ENCODE measurements at regions not wholly inside any gene's neighbourhood (a gene's known extent, or its start where the extent isn't known, plus 50 kb on each side); places are given as distances from the start of the nearest gene placed in this dataset.

- no peak overlapping the region for H3K4me3 ChIP-seq (ENCODE audit: low read depth, low read length)
- no peaks in the 10 kb centered on the region for H3K36me3 ChIP-seq (ENCODE audit: control insufficient read depth in 2 of 2, insufficient read depth in 1 of 2, low read length in 2 of 2)
- POLR2A ChIA-PET, result no interaction called here
- H3K9me3 ChIP-seq (ENCODE audit: control insufficient read depth, insufficient read depth, low read depth, low read length), result no peaks in the 10 kb centered on the region
- H3K4me1 ChIP-seq (ENCODE audit: control insufficient read depth, insufficient read depth, low read length), result no peaks in the 10 kb centered on the region
- H3K27ac ChIP-seq (ENCODE audit: extremely low read depth, low read depth, low read length), result no peak overlapping the region
- TF ChIP-seq ZNF747 (tag by site-specific recombination; IDR thresholded peaks at IDR 0.05) (no peak), ZNF211 (tag by site-specific recombination; IDR thresholded peaks at IDR 0.05; ENCODE audit: low read depth) (no peak), ZNF626 (tag by site-specific recombination; IDR thresholded peaks at IDR 0.05) (no peak), KLF1 (tag by site-specific recombination; IDR thresholded peaks at IDR 0.05) (no peak), MZF1 (tag by site-specific recombination; IDR thresholded peaks at IDR 0.05; ENCODE audit: borderline replicate concordance) (no peak), RBAK (tag by site-specific recombination; IDR thresholded peaks at IDR 0.05) (no peak), ZNF549 (tag by site-specific recombination; IDR thresholded peaks at IDR 0.05) (no peak)
- TF ChIP-seq, protein P1, sequence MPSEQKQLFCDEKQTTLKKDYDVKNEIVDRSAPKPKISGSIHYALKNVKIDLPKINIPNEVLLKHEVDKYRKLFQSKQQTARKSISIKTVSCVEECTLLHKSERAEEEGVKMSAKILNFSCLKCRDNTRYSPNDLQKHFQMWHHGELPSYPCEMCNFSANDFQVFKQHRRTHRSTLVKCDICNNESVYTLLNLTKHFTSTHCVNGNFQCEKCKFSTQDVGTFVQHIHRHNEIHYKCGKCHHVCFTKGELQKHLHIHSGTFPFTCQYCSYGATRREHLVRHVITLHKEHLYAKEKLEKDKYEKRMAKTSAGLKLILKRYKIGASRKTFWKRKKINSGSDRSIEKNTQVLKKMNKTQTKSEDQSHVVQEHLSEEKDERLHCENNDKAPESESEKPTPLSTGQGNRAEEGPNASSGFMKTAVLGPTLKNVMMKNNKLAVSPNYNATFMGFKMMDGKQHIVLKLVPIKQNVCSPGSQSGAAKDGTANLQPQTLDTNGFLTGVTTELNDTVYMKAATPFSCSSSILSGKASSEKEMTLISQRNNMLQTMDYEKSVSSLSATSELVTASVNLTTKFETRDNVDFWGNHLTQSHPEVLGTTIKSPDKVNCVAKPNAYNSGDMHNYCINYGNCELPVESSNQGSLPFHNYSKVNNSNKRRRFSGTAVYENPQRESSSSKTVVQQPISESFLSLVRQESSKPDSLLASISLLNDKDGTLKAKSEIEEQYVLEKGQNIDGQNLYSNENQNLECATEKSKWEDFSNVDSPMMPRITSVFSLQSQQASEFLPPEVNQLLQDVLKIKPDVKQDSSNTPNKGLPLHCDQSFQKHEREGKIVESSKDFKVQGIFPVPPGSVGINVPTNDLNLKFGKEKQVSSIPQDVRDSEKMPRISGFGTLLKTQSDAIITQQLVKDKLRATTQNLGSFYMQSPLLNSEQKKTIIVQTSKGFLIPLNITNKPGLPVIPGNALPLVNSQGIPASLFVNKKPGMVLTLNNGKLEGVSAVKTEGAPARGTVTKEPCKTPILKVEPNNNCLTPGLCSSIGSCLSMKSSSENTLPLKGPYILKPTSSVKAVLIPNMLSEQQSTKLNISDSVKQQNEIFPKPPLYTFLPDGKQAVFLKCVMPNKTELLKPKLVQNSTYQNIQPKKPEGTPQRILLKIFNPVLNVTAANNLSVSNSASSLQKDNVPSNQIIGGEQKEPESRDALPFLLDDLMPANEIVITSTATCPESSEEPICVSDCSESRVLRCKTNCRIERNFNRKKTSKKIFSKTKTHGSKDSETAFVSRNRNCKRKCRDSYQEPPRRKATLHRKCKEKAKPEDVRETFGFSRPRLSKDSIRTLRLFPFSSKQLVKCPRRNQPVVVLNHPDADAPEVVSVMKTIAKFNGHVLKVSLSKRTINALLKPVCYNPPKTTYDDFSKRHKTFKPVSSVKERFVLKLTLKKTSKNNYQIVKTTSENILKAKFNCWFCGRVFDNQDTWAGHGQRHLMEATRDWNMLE (tag by site-specific recombination; conservative IDR thresholded peaks at IDR 0.05; ENCODE audit: low read depth), result no peak
- CTCF ChIA-PET, result no interaction called here
Observed at GRCh38 chr3:188043891-188044290, 110.1 kb upstream of the LPP start.

DNA sequence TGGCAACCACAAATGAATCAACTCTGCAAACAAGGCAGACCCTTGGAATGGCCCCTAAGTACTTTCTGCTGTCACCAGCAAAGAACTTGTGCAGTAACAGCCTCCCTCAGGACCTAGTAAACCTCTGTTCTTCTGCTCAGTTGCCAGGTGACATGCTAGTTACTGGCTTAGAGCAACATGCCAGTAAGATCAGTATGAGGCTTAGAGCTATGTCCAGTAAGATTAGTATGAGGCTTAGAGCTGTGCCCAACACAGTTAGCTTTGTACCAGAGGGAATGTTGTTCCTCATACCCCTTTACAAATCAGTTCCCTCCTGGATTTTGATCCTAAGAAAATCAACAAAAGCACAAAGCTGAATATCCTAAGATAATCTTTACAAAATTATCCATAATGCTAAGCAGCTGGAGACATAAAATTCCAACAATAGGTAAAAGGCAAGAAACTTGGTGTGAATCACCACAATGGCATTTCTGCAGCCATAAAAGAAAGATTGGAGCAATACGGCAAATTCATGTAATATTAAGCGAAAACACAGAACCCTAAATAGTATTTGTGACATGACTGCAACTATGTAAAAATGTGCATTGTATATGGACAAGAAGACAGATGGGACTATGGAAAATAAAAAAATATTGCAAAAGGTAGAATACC lies 107.3 kb upstream of the LPP start:
- no peaks in the 10 kb centered on the region for H3K4me1 ChIP-seq (ENCODE audit: control insufficient read depth, insufficient read depth, low read length)
- no peak overlapping the region for H3K27ac ChIP-seq (ENCODE audit: extremely low read depth, low read depth, low read length)
- H3K9me3 ChIP-seq (ENCODE audit: control insufficient read depth, insufficient read depth, low read depth, low read length), result no peaks in the 10 kb centered on the region
- H3K4me3 ChIP-seq (ENCODE audit: low read depth, low read length), result no peak overlapping the region
- CTCF ChIA-PET, result no interaction called here
- no peaks in the 10 kb centered on the region for H3K36me3 ChIP-seq (ENCODE audit: control insufficient read depth in 2 of 2, insufficient read depth in 1 of 2, low read length in 2 of 2)
- POLR2A ChIA-PET, result interaction anchor here (1.5 kb wide), 1 partner anchor 13 kb away, joined by 3 read pairs; no protein-coding TSS in a partner anchor
- TF ChIP-seq KLF1 (tag by site-specific recombination; IDR thresholded peaks at IDR 0.05) (no peak), ZNF112 (tag by site-specific recombination; IDR thresholded peaks at IDR 0.05) (no peak), KLF8 (tag by site-specific recombination; IDR thresholded peaks at IDR 0.05) (no peak), ZNF626 (tag by site-specific recombination; IDR thresholded peaks at IDR 0.05) (no peak), ZBTB1 (tag by site-specific recombination; IDR thresholded peaks at IDR 0.05) (no peak), ZNF157 (tag by site-specific recombination; IDR thresholded peaks at IDR 0.05) (no peak), ZNF324 (tag by site-specific recombination; IDR thresholded peaks at IDR 0.05) (no peak), ZFHX2 (tag by site-specific recombination; conservative IDR thresholded peaks at IDR 0.05) (no peak), ZNF473 (tag by site-specific recombination; IDR thresholded peaks at IDR 0.05) (no peak)

DNA sequence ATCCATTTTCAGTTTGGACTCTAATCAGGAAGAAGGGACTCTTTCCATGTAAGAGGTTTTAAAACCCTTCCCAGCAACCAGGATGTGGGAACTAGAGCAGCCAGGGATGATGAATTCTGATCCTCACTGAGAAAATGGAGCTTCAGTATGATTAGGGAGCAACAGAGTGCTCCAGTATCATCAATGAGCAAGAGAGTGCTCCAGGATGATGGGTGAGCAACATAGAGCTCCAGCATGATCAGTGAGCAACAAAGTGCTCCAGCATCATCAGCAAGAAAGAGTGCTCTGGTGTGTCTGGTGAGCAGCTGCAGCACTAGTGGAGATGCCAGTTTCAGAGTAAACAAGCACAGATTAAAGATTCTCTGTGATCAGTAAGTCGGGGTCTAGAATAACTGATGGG lies 106.4 kb upstream of the LPP start:
- ChIA-PET CTCF (interaction anchor here (0.6 kb wide), 1 partner anchor 18 kb away, joined by 4 read pairs; no protein-coding TSS in a partner anchor), POLR2A (interaction anchor here (1.5 kb wide), 1 partner anchor 12 kb away, joined by 3 read pairs; no protein-coding TSS in a partner anchor)
- TF ChIP-seq, protein P2, sequence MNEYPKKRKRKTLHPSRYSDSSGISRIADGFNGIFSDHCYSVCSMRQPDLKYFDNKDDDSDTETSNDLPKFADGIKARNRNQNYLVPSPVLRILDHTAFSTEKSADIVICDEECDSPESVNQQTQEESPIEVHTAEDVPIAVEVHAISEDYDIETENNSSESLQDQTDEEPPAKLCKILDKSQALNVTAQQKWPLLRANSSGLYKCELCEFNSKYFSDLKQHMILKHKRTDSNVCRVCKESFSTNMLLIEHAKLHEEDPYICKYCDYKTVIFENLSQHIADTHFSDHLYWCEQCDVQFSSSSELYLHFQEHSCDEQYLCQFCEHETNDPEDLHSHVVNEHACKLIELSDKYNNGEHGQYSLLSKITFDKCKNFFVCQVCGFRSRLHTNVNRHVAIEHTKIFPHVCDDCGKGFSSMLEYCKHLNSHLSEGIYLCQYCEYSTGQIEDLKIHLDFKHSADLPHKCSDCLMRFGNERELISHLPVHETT (tag by site-specific recombination; IDR thresholded peaks at IDR 0.05), result no peak
- peak; percentile 76 for TF ChIP-seq ZBTB6 (tag by site-specific recombination; IDR thresholded peaks at IDR 0.05)

More for the DNA sequence above, 106.4 kb upstream of the LPP start:
- no peak overlapping the region for H3K27ac ChIP-seq (ENCODE audit: extremely low read depth, low read depth, low read length)
- no peaks in the 10 kb centered on the region for H3K36me3 ChIP-seq (ENCODE audit: control insufficient read depth in 2 of 2, insufficient read depth in 1 of 2, low read length in 2 of 2)
- H3K4me3 ChIP-seq (ENCODE audit: low read depth, low read length), result no peak overlapping the region
- H3K9me3 ChIP-seq (ENCODE audit: control insufficient read depth, insufficient read depth, low read depth, low read length), result no peaks in the 10 kb centered on the region
- no peaks in the 10 kb centered on the region for H3K4me1 ChIP-seq (ENCODE audit: control insufficient read depth, insufficient read depth, low read length)

Measured in HEK293 (cell line).